ENCODE measurements at regions not wholly inside any gene's neighbourhood (a gene's known extent, or its start where the extent isn't known, plus 50 kb on each side); places are given as distances from the start of the nearest gene placed in this dataset.
"Not testable (repeated sequence)": the region's sequence is repeated elsewhere in the genome, so short reads cannot be mapped to it uniquely, and the experiment has no call there.

DNA sequence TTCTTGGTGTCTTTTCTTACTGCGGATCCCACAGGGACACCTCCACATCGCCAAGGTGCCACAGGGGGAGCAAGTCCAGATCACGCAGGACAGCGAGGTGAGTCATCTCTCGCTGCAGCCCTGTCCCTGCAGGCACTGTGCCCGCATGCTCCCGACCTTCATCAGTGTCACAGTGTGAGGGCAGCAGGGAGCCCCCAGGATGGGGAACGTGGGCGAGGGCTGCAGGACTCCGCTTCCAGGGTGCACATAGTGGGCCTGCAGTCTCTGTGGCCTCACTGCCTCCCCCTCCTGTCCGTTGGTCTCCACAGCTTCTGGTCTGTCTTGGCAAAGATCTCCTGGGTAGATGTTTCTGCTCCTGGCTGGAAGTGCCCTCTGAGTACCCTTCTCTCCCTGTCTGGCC lies 78.0 kb downstream of the NPIPB11 start:
- FAIRE-seq, result not testable (repeated sequence)

DNA sequence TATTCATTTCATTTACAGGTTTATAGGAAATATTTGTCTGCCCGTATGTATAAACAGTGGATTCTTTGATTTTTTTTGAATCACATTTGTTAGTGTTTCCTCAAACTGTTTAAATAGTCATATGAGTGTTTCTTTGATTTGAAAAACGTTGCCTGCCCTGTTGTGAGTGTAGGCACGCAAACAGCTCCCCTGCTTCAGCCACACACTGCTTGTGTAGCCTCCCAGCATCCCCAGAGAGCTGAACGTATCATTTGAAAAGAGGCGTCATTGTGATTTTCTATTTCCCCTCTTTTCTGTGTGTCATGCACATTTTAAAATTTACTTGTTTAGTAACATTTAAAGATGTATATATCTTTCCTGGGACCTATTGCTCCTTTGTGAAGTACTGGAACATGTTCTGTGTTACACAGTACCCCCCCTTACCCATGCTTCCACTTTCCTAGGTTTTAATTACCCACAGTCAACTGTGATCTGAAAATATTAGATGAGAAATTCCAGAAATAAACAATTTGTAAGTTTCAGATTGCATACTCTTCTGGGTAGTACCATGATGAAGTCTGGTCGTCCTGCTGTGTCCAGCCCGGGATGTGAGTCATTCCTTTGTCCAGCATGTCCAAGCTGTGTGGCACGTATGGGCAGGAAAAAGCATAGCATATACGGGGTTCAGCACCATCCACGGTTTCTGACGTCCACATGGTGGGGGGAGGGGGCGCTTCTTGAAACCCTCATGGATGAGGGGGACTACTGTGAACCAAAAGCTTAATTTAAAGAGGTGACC lies 78.7 kb downstream of the NPIPB11 start:
- FAIRE-seq, result not testable (repeated sequence)

DNA sequence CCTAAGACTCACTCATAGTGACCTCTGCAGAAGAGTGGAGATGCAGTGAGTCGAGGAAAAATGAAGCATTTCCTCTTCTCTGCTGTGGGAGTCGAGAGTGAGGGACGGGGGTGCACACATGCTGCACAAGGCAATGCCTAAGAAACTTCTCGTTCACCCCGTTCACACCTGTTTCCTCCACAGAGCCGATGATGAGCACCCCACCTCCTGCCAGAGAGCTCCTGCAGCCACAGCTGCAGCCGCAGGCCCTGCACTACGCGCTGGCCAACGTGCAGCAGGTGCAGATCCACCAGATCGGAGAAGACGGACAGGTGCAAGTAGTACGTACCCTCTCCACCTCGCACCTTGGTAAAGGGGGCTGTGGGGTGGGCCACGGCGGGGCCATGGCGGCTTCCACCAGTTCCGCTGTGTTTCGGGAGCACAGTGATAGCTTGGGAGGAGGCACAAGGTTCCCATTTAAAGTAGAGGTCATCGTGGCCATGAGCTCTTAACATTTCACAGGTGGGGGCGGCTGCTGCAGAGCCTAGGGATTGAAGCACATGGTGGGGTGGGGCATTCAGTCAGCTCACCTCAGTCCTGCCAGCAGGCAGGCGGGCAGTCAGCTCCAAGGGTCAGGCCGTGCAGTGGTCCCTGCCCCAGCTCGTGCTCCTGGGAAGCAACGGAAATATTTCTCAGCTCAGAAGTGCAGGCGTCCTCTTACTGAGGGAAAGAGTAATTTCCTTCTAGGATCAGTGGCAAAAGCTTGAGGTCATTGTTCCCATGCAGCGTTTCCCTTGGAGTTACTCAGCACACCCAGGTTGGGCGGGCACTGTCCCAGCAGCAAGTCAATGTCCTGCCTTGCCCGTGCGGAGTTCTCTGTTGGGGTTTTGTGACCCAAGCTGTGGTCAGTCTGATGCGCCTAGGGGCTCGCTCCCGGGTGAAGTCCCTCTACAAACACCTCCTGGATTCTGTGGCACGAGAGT lies 80.1 kb downstream of the NPIPB11 start:
- FAIRE-seq, result not testable (repeated sequence)

GRCh38 chr16:29323725-29324124 lies 82.8 kb downstream of the NPIPB11 start:
- not testable (repeated sequence) for FAIRE-seq

GRCh38 chr16:29321585-29321984 lies 84.9 kb downstream of the NPIPB11 start:
- no peak for FAIRE-seq

DNA sequence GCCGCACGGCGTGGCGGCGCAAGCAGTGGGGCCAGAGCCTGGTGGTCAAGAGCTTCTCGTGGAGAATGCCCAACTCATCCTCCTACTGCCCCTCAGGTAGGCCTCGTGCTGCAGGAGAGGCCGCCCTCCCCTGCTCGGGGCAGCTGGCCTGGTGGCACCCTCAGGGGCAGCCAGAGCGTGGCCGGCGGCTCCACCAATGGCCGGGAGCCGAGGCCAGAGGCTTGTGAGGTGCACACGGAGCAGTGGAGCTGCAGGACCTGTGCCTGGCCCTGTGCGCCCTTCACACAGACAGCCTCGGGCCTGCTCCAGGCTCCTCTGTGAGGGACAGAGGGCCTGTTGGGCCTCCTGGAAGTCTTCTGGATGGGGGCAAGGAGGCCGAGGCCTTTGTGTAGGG lies 85.5 kb downstream of the NPIPB11 start:
- no peak for FAIRE-seq

GRCh38 chr16:29320274-29320999 lies 86.1 kb downstream of the NPIPB11 start:
- no peak for FAIRE-seq

GRCh38 chr16:29319726-29320125 lies 86.8 kb downstream of the NPIPB11 start:
- no peak for FAIRE-seq

- not testable (repeated sequence) for FAIRE-seq
Observed at GRCh38 chr16:29318561-29318968, 87.9 kb downstream of the NPIPB11 start.

DNA sequence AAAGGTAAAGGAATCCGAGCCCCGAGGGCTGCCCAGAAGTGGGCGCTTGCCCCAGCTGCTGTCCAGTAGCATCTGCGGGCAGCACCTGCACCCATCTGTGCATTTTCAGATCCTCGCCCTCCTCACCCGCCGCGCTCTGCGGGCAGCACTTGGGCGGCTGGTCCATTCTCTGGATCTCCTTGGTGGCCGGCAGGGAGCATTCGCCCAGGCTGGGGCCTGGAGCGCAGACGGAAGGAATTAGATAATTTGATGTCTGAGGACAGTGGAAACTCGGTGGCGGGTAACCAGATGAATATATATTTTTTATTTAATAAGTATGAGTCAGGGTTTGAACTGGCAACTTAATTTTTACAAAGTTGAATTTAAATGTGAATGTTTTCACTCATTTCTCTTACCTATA lies 88.5 kb downstream of the NPIPB11 start:
- no peak for FAIRE-seq

GRCh38 chr16:29317269-29317668 lies 89.2 kb downstream of the NPIPB11 start:
- no peak for FAIRE-seq

DNA sequence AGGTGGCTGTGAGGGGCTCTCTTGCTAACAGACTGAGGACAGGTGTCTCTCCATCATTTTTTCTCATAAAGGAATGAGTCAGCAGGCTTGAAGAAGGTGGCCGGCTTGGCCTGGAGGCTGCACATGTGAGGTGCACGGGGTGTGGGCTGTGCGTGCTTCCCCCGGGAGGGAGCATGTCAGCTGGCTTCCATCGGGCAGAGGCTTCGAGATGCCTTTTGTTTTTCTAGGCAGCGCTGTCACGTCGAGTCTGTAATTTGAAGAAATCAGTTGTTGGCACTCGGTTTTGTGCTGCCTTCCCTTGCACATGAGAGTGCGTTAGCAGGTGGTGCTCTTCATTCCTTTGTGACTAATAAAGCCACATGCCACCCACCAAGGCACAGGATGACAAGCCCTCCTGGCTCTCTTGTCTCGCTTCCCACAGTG lies 89.7 kb downstream of the NPIPB11 start:
- no peak for FAIRE-seq

DNA sequence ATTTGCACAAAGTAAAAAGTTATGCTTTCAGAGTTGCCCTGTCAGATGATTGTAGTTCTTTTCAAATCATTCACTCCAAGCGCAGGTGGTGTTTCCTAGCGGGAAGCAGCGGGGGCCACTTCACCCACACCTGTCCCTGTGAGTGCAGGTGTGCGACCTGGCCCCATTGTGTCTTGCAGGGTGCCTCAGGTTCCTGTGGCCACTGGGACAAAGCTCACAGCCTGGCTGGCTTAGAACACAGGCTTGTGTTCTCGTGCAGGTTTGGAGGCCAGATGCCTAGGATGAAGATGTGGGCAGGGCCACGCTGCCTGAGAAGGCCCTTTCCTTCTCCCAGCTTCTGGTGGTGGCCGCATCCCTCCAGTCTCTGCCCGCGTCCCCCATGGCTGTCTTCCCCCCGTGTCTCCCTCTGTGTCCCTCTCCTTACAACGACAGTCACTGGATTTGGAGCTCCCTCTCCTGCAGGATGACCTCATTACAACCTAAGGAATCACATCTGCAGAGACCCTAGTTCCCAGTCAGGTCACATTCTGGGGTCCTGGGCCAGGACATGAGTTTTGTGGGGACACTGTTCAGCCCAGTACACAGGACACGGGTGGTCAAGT lies 90.5 kb downstream of the NPIPB11 start:
- FAIRE-seq, result no peak

DNA sequence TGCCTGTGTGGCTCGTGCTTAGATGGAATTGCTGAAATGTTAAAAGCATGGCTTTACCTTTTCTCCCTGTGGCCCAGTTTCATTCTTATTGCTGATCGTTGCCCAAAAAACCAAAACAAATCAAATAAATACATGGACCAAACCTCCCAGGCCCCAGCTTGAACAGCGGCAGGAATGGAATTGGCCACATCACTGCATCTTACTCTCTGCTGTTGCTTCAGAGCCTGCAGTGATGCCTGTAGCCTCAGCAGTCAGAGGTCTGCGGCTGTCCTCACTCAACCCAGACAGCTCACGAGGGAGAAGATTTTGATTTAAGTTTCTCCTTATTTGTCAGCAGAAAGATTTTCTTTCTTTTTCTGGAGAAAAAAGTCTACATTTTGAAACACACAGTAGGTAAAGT lies 91.5 kb downstream of the NPIPB11 start:
- FAIRE-seq, result no peak

DNA sequence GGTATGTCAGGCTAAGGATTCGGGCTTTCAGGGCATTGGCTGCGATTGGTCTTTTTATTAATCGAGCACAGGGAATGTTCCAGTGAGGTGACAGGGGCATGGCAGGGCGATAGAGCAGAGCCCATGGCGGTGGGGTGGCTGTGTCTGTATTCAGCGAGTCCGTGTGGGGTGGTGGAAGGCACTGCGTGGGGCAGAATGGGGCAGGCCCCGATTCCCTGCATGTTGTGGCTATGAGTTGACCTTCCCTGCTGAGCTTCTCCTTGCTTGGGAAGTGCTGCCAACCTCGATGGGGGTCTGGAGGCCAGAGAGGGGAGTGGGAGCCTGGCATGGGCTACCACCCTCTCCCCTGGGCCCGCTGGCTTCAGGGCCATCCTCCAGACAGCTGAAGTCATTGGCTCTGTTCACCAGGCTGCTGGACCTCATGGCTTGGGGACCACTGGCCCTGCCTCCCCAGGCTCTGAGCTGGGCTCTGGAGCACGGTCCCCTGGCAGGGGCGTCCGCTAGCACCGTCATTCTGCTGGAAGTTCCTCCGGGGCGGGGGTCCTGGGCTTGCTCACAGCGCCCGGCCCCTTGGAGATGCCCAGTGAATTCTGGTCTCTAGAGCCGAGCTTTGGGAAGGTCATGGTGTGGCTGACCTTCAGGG lies 92.1 kb downstream of the NPIPB11 start:
- no peak for FAIRE-seq

DNA sequence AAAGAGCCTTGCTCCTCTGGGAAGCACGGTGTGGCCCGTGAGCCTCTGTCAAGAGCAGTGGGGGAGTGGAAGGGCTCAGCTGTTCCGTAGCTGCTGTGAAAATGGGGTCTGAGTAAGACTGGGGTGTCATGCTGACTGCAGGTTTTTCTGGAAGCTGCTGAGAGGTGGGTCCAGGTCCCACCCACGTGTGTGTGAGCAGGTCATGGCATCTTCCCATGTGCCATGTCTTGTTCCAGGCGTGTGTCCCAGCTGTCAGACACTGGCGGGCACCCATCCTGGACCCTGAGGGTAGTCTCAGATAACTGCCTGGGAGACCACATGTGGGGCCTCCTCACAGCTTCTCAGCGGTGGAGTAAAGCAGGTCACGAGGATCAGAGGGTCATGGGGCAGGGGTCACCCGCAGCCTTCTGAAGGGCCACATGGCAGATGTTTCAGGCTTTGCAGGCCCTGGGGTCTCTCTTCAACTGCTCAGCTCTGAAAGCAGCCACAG lies 92.9 kb downstream of the NPIPB11 start:
- no peak for FAIRE-seq

DNA sequence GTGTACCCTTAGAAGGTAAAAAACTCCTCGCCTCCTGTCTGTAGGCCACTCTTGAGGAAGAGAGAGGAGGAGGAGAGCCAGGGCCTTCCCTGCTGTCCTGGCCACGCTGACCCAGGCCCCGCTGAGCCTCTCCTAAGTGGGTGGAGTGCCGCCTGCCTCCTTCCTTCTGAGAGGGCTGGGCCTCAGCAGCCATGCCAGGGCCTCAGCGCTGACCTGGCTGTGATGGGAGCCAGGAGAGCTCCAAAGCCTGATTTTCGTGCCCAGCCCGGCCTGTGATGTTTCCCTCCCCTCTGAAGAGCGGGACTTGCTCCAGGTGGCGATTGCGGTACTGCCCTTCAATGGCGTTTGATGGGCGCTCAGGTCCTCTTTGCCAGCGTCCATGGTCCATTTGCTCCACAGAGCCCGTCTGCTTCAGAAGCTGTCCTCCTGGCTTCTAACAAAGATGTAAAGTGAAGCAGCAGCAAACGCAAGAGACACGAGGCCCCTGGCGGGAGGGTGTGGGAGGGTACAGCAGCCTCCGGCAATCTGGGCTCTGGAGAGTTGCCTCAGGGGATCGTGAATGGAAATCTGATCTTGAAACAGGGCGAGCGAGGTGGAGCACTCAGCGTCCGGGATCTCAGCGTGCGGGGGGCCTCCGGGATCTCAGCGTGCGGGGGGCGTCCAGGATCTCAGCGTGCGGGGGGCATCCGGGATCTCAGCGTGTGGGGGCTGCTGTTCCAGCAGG lies 93.5 kb downstream of the NPIPB11 start:
- no peak for FAIRE-seq

DNA sequence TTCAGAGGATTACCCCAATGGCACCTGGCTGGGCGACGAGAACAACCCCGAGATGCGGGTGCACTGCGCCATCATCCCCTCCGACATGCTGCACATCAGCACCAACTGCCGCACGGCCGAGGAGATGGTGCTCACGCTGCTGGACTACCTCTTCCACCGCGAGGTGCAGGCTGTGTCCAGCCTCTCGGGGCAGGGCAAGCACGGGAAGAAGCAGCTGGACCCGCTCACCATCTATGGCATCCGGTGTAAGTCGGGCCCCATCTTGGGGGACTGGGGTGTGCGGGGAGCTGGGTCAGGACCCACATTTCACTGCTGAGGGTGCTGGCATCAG lies 94.2 kb downstream of the NPIPB11 start:
- FAIRE-seq, result not testable (repeated sequence)

GRCh38 chr16:29311461-29312344 lies 94.8 kb downstream of the NPIPB11 start:
- FAIRE-seq, result no peak

DNA sequence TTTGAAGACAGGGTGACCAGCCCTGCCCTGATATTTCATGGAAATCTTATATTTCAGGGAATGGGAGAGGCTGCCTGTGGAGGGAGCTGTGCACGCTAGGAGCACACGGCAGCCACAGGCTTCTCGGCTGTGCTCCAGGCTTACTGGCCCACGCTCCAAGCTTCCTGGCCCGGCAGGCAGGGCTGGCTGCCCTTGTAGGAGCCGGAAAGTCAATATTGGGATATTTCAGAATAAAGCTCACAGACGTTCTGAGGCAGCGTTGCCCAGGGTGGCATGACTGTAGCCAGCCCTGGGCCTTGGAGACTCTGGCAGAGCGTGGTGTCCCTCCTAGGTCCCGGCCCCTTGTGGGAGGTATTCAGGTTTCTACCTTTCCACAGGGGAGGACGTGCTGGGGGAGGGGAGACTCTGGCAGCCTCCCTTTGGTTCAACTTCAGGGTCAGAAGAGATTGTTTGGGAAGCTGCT lies 95.6 kb downstream of the NPIPB11 start:
- no peak for FAIRE-seq
